ENCODE measurements at regions not wholly inside any gene's neighbourhood (a gene's known extent, or its start where the extent isn't known, plus 50 kb on each side); places are given as distances from the start of the nearest gene placed in this dataset.
"Not testable (repeated sequence)": the region's sequence is repeated elsewhere in the genome, so short reads cannot be mapped to it uniquely, and the experiment has no call there.

DNA sequence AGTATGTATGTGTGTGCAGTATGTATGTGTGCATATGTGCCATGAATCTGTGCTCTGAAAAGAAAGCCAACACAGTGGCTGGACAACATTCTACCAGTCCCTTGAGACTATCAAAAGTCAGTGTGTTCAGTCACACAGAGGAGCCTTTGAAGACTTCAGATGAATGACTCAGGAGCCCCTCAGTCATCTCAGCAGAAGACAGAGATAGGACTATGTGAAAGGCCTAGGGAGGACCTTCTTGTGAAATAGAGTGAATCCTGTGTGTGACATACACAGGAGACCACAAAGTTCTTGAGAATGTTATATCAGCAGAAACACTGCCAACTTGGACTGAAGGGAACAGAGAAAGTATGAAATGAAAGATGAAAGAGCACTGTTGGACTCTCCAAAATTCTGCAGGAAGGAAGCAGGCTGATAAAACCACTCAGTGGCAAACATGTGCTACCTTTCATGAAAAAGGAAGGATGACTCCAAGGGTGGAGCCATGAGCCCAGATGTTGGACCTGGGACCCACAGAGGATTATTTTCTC, 108.4 kb downstream of the METRNL start:
- H3K36me3 Mint-ChIP-seq: peaks cover 2% of the 10 kb centered on the region
- H3K4me1 Mint-ChIP-seq: peaks cover 7% of the 10 kb centered on the region
- no peak overlapping the region for H3K27ac Mint-ChIP-seq
- ATAC-seq (ENCODE audit: low read depth) (no peak), DNase-seq (ENCODE audit: low spot score in 2 of 2) (no peak)
- peaks cover 5% of the 10 kb centered on the region for H3K27me3 Mint-ChIP-seq
- H3K9me3 Mint-ChIP-seq: peaks cover 1% of the 10 kb centered on the region
- no peak overlapping the region for H3K4me3 Mint-ChIP-seq

DNA sequence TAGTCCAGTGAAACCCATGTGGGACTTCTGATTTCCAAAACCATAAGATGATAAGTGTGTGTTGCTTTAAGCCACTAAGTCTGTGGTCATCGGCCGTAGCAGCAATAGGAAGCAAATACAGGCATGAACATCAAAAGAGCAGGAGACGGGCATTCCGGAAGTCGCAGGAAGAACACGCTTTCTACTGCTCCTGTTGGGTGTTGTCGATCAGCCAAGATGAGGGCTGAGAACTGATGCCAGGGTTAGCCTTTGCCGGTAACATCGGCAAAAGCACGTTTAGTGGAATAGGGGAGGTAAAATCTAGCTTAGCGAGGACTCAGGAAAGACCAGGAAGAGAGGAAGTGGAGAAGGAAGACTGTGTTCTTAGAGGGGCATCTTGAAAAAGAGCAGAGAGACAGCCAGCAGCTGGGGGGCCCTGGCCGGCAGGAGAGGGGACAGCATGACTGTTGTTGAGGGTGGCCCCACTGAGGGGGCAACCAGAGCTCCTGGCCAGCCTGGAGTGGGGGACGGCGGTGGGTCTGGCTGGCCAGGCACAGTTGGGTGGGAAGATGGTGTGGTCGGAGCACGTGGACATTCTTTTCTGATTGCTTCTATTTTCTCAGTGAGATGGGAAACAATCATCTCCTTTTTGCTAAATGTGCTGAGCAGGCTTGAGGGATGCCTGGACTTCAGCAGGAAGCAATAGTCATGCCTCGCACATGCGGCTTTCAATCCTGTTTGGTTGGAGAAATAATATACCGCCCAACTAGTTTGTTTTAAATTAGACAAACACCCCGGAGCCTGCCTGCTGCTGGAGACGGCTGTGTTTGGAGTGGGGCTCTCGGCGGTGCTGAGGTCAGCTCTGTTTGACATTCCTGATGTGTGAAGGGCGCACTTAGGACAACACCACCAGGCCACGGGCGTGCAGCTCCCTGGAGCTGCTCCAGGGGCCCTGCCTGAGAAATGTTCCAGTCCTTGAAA, 109.9 kb downstream of the METRNL start:
- Mint-ChIP-seq H3K27ac (no peak overlapping the region), H3K4me3 (no peak overlapping the region), H3K4me1 (peaks cover 12% of the 10 kb centered on the region), H3K27me3 (peaks cover 3% of the 10 kb centered on the region), H3K9me3 (peaks cover 1% of the 10 kb centered on the region), H3K36me3 (peaks cover 2% of the 10 kb centered on the region)
- ATAC-seq (ENCODE audit: low read depth) (no peak), DNase-seq (ENCODE audit: low spot score in 2 of 2) (no peak)

DNA sequence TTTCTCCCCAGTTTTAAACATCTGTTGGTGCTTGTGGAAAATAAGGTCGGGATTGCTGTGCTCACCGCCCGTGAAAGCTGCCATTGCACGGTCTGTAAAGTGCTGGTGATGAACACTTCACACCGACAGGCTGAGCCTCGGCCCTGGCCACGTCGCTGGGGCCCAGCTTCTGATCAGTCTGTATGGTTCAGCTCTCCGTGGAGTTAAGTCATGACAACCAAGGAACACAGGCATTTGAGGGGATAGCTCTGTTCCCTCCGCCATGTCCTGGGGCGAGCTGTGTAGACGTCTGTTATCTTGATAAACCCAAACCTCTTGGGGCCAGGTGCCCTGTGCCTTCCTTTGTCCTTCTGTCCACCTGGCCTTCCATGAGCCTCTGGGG, 110.6 kb downstream of the METRNL start:
- DNase-seq (ENCODE audit: low spot score in 2 of 2) (no peak), ATAC-seq (ENCODE audit: low read depth) (no peak)
- Mint-ChIP-seq H3K36me3 (peaks cover 2% of the 10 kb centered on the region), H3K9me3 (peaks cover 1% of the 10 kb centered on the region), H3K4me1 (peaks cover 12% of the 10 kb centered on the region), H3K4me3 (no peak overlapping the region), H3K27me3 (peaks cover 3% of the 10 kb centered on the region), H3K27ac (no peak overlapping the region)

DNA sequence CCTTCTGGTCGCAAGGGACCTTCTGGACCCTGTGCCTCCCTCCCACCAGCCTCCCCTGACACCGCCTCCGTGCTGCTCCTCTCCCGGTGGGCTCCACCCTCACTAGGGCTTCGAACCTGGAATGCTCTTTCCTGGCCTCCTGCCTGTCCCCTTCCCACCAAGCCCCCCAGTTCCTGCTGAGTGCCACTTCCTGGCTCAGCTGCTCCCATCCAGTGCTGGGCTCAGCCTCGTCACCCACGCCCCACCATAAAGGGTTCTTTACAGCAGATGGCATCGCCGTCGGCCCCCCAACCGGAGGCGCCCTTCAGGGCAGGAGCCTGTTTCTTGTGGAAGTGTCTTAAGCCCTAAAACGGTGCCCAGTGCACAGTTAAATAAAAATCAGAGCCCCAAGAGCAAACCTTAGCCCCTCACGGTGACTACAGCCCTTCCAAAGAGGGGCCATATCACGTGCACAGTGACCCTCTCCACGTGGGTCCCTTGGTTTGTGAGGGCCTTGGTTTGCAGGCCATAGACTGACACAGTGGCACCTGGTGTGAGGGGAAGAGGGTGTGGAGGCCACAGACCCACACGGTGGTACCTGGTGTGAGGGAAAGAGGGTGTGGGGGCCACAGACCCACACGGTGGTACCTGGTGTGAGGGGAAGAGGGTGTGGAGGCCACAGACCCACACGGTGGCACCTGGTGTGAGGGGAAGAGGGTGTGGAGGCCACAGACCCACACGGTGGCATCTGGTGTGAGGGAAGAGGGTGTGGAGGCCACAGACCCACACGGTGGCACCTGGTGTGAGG, 111.4 kb downstream of the METRNL start:
- peaks cover 1% of the 10 kb centered on the region for H3K9me3 Mint-ChIP-seq
- peaks cover 12% of the 10 kb centered on the region for H3K4me1 Mint-ChIP-seq
- peaks cover 2% of the 10 kb centered on the region for H3K36me3 Mint-ChIP-seq
- peaks cover 3% of the 10 kb centered on the region for H3K27me3 Mint-ChIP-seq
- ATAC-seq (ENCODE audit: low read depth): no peak
- DNase-seq (ENCODE audit: low spot score in 2 of 2): no peak
- no peak overlapping the region for H3K4me3 Mint-ChIP-seq
- peak overlapping the region; percentile 85 for H3K27ac Mint-ChIP-seq

DNA sequence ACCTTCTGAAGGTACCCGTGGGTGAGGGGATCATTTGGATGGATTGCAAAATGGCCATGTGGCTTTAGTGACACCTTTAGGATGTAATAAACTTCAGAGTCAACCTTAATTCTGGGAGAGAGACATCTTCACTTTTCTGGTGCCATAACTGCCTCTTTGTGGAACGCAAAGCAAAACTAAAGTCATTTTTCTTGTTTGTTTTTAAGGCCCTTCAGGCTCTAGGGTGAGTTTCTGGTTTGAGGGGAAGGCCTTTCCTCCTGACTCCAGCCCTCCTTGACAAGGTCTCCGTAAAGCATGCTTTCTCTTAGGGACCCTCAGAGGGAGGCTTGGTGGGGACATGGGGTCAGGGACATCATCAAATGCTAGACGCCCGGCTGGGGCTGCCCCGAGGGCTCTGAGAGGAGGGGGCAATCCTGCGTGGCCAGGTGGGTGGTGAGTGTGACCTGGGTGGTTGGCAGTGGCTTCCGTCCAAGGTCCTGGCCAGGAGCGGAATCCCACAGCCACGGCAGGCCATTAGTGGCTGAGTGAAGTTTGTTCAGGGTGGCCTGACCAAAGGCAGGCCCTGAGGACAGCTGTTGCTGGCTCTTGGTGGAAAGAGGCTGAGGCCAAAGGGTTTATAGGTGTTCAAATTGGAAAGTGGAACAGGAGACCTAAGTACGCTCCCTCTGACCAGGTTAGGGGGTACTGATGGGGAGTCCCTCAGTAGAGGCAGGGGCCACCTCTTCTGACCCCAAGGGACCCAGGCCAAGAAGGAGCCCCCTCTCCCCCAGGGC, 112.2 kb downstream of the METRNL start:
- H3K27ac Mint-ChIP-seq: peak overlapping the region; percentile 85
- H3K27me3 Mint-ChIP-seq: peaks cover 3% of the 10 kb centered on the region
- H3K9me3 Mint-ChIP-seq: peaks cover 1% of the 10 kb centered on the region
- ATAC-seq (ENCODE audit: low read depth): no peak
- peaks cover 2% of the 10 kb centered on the region for H3K36me3 Mint-ChIP-seq
- no peak overlapping the region for H3K4me3 Mint-ChIP-seq
- H3K4me1 Mint-ChIP-seq: peaks cover 9% of the 10 kb centered on the region
- no peak for DNase-seq (ENCODE audit: low spot score in 2 of 2)

DNA sequence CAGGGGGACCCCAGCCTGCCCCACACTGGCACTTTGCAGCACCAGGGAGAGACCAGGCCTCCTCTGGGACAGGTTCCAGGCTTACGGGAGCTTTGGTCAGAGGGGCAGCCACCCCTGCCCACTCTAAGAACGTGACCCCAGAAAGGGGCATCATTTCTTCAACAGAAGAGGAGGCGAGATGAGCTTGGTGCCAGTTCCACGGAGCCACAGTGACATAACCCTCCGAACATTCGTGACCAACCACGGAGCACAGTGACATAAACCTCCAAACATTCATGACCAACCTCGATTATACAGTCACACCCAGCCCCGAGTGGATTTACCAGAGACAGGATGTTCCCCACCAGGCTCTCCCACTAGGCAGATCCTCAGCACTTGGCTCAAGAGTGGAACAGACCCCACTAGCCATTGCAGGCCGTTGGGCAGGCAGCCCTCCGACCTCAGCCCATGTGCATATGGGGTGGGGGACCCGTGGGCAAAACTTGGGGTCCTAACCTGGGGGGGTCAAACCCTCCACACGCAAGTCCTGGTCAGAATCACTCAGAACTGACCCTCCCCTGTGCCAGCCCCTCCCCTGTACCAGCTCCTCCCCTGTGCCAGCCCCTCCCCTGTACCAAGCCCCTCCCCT, 112.9 kb downstream of the METRNL start:
- peaks cover under 1% of the 10 kb centered on the region for H3K27me3 Mint-ChIP-seq
- ATAC-seq (ENCODE audit: low read depth): no peak
- no peak overlapping the region for H3K27ac Mint-ChIP-seq
- H3K4me1 Mint-ChIP-seq: peaks cover 9% of the 10 kb centered on the region
- no peak for DNase-seq (ENCODE audit: low spot score in 2 of 2)
- no peak overlapping the region for H3K4me3 Mint-ChIP-seq
- H3K9me3 Mint-ChIP-seq: peaks cover 1% of the 10 kb centered on the region
- peaks cover 2% of the 10 kb centered on the region for H3K36me3 Mint-ChIP-seq

DNA sequence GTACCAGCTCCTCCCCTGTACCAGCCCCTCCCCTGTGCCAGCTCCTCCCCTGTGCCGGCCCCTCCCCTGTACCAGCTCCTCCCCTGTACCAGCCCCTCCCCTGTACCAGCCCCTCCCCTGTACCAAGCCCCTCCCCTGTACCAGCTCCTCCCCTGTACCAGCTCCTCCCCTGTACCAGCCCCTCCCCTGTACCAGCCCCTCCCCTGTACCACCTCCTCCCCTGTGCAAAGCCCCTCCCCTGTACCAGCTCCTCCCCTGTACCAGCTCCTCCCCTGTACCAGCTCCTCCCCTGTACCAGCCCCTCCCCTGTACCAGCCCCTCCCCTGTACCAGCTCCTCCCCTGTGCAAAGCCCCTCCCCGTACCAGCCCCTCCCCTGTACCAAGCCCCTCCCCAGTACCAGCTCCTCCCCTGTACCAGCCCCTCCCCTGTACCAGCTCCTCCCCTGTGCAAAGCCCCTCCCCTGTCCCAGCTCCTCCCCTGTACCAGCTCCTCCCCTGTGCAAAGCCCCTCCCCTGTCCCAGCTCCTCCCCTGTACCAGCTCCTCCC, 113.5 kb downstream of the METRNL start:
- H3K4me3 Mint-ChIP-seq; H3K4me1 Mint-ChIP-seq; DNase-seq (ENCODE audit: low spot score in 2 of 2); H3K27me3 Mint-ChIP-seq; ATAC-seq (ENCODE audit: low read depth); H3K27ac Mint-ChIP-seq; H3K9me3 Mint-ChIP-seq; H3K36me3 Mint-ChIP-seq: not testable (repeated sequence)

DNA sequence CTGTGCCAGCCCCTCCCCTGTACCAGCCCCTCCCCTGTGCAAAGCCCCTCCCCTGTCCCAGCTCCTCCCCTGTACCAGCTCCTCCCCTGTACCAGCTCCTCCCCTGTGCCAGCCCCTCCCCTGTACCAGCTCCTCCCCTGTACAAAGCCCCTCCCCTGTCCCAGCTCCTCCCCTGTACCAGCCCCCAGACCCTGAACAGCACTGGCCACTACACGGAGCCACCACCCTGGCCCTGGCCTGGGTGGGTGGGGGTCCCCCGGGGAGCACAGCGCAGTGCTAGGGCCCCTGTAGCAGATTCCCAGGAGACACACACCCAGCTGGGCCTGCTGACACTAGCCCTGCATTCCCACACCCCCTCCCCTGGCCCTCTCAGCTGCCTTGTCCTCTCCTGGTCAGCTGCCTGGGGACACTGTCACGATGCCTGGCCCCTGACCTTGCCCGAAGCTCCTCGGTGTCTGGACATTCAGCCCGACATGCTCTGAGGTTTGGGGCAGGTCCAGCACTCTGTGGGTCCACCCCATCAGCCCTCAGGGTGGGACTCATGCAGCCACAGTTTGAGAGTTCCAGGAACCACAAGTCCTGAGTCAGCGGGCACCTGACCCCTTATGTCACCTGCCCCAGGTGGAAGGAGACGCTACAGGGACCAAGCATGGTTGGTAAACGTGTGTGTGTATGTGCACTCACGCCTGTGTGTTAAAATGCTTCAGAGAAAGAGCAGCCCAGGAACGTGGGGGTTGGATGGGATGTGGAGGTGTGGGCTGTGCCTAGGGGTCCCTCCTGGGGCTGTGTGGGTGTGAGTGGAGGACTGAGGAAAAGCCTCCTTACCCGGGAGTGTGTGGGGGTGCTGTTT, 114.2 kb downstream of the METRNL start:
- no peaks in the 10 kb centered on the region for H3K27me3 Mint-ChIP-seq
- H3K9me3 Mint-ChIP-seq: no peaks in the 10 kb centered on the region
- DNase-seq (ENCODE audit: low spot score in 2 of 2) (no peak), ATAC-seq (ENCODE audit: low read depth) (no peak)
- H3K4me3 Mint-ChIP-seq: no peak overlapping the region
- H3K4me1 Mint-ChIP-seq: peaks cover 9% of the 10 kb centered on the region
- H3K27ac Mint-ChIP-seq: no peak overlapping the region
- H3K36me3 Mint-ChIP-seq: no peaks in the 10 kb centered on the region

DNA sequence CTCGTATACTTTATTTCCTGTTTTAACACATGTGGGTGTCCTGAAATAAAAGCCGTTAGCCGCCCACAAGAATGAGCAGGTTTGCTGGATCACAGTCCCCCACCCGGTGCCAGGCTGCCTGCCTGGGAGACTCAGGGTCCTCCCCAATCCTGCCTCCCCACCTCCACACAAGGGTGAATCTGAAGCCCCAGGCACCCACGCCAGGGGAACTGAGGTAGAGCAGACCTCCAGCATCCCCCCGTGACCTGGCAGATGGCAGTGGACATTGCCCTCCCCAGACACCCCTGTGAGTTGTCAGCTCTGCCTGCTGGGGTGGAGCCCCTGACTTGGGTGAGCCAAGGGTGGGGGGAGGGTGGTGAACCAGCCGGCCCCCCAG, 114.8 kb downstream of the METRNL start:
- H3K9me3 Mint-ChIP-seq: no peaks in the 10 kb centered on the region
- H3K4me3 Mint-ChIP-seq: no peak overlapping the region
- no peak for ATAC-seq (ENCODE audit: low read depth)
- no peaks in the 10 kb centered on the region for H3K36me3 Mint-ChIP-seq
- H3K27me3 Mint-ChIP-seq: no peaks in the 10 kb centered on the region
- H3K4me1 Mint-ChIP-seq: peaks cover 13% of the 10 kb centered on the region
- H3K27ac Mint-ChIP-seq: no peak overlapping the region
- no peak for DNase-seq (ENCODE audit: low spot score in 2 of 2)

DNA sequence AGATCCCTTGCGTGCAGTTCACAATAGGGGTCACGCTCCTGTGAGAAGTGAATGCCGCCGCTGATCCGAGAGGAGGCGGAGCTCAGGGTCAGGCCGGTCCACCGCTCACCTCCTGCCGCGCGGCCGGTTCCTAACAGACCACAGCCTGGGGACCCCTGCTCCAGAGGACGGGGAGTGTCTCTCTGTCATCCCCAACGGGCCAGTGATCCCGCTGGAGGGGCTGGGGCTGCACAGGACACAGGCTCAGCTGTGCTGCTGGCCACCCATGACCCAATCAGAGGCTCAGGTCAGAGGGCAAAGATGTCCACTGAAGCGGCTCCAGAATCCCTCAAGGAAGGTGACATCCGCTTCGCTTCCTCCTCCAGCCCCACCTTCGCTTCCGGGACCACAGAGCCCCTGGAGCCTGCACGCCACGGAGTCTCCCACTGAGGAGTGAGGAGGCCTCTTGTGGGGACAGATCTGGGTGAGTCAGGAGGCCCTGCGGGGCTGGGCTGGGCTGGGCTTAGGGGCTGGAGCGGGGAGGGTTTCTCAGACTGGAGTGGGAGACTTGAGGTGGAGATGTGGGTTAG, 115.4 kb downstream of the METRNL start:
- H3K9me3 Mint-ChIP-seq: no peaks in the 10 kb centered on the region
- DNase-seq (ENCODE audit: low spot score in 2 of 2) (no peak), ATAC-seq (ENCODE audit: low read depth) (no peak)
- H3K27me3 Mint-ChIP-seq: no peaks in the 10 kb centered on the region
- H3K4me3 Mint-ChIP-seq: no peak overlapping the region
- H3K36me3 Mint-ChIP-seq: no peaks in the 10 kb centered on the region
- no peak overlapping the region for H3K27ac Mint-ChIP-seq
- H3K4me1 Mint-ChIP-seq: peaks cover 19% of the 10 kb centered on the region

DNA sequence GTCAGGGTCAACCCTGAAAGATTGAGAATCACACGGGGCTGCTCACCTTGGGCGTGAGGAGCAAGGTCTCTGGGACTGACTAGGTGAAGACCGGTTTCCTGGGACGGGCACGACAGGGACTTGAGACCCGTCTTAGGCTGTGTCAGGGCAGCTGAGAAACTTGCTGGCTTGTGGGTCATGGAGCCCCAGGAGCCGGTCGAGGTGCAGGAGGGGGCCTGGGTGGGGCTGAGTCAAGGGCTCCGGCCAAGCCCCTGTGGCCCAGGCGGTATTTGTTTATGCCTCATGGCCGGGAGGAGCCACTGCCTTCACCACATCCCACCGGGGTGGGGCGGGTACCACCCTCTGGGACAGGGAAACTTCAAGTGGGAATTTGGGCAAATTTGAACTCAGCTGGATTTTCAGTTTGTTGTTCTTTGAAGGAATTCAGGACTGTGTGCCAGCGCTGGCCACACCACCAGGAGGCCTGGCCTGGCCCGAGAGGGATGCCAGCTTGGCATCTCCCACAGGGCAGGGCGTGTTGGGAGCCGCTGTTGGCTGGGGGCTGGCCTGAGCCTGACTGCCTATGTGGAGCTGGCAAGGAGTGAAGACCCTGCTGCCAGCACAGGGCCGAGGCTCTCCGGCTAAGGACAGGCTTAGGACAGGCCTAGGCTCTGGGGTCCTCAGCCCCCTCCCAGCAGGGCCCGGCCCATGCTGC, 116.1 kb downstream of the METRNL start:
- ATAC-seq (ENCODE audit: low read depth) (no peak), DNase-seq (ENCODE audit: low spot score in 2 of 2) (no peak)
- no peaks in the 10 kb centered on the region for H3K9me3 Mint-ChIP-seq
- H3K36me3 Mint-ChIP-seq: no peaks in the 10 kb centered on the region
- peaks cover 26% of the 10 kb centered on the region for H3K4me1 Mint-ChIP-seq
- no peak overlapping the region for H3K4me3 Mint-ChIP-seq
- no peaks in the 10 kb centered on the region for H3K27me3 Mint-ChIP-seq
- no peak overlapping the region for H3K27ac Mint-ChIP-seq

DNA sequence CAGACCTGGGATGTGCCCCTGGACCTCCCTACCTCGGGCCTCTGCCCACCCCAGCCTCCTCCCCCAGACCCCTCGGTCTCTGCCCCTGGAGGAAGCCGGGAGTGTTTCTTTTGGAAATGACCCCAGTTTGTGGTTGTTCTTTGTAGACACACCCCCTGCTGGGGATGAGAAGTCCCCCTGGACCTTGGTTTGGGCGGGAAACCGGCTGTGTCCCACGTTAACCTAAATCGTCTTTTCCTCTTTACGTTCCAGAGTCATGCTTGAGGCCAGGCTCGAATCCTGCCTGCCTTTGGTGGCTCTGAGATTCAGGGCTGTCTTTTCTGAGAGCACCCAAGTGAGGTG, 116.6 kb downstream of the METRNL start:
- Mint-ChIP-seq H3K9me3 (no peaks in the 10 kb centered on the region), H3K27me3 (no peaks in the 10 kb centered on the region), H3K27ac (no peak overlapping the region), H3K4me3 (no peak overlapping the region), H3K4me1 (peaks cover 26% of the 10 kb centered on the region), H3K36me3 (no peaks in the 10 kb centered on the region)
- DNase-seq (ENCODE audit: low spot score in 2 of 2): no peak
- ATAC-seq (ENCODE audit: low read depth): no peak

All from memory B cell (primary cell).